HFF-Myc (cell line): ENCODE measurements at regions not wholly inside any gene's neighbourhood (a gene's known extent, or its start where the extent isn't known, plus 50 kb on each side); places are given as distances from the start of the nearest gene placed in this dataset.

Source experiments
- DNase-seq: peaks from one replicate; pipeline ENCODE4 v3.0.0-alpha.2; 2011; ENCODE audit warnings: low read depth; ENCODE audit errors: extremely low read depth
- H3K4me3 ChIP-seq: replicated peaks from 2 replicates; pipeline ENCODE4 v1.5.1; 2011; ENCODE audit warnings: low read depth, mild to moderate bottlenecking, control low read depth, low read length
- CTCF ChIP-seq: IDR thresholded peaks from 2 replicates; pipeline ENCODE4 v1.5.1; 2012; ENCODE audit warnings: mild to moderate bottlenecking, low read depth, low read length, control low read depth; ENCODE audit errors: missing control alignments

- DNase-seq: no peak
- TF ChIP-seq CTCF: no peak
- no peak overlapping the region for H3K4me3 ChIP-seq
These were observed 158.2 kb upstream of the NOCT start for GRCh38 chr4:138857416-138857815.

- no peak for DNase-seq
- no peak for TF ChIP-seq CTCF
- no peak overlapping the region for H3K4me3 ChIP-seq
These were observed 162.9 kb upstream of the NOCT start for GRCh38 chr4:138852681-138853080.

- H3K4me3 ChIP-seq: no peak overlapping the region
- DNase-seq: no peak
- TF ChIP-seq CTCF: no peak
These were observed 163.9 kb upstream of the NOCT start for GRCh38 chr4:138851391-138852335.

GRCh38 chr4:138845664-138846063 is 169.9 kb upstream of the NOCT start:
- no peak for DNase-seq
- H3K4me3 ChIP-seq: no peak overlapping the region
- TF ChIP-seq CTCF: no peak

GRCh38 chr4:138845054-138845453 is 170.5 kb upstream of the NOCT start:
- no peak for DNase-seq
- no peak overlapping the region for H3K4me3 ChIP-seq
- no peak for TF ChIP-seq CTCF

- no peak for DNase-seq
- no peak for TF ChIP-seq CTCF
- no peak overlapping the region for H3K4me3 ChIP-seq
These were observed 172.0 kb upstream of the NOCT start for GRCh38 chr4:138843616-138844015.

- no peak for TF ChIP-seq CTCF
- no peak for DNase-seq
- H3K4me3 ChIP-seq: no peak overlapping the region
These were observed 174.2 kb upstream of the NOCT start for GRCh38 chr4:138841343-138841742.
